Umbilical cord (tissue), 1 donor: ENCODE measurements at regions not wholly inside any gene's neighbourhood (a gene's known extent, or its start where the extent isn't known, plus 50 kb on each side); places are given as distances from the start of the nearest gene placed in this dataset.

Experiments used
- DNase-seq: peaks from one replicate; pipeline ENCODE4 v3.0.0-alpha.2; 2015; ENCODE audit warnings: low spot score

- no peak for DNase-seq
These were observed 104.7 kb downstream of the TSN start for GRCh38 chr2:121860033-121860757.

DNA sequence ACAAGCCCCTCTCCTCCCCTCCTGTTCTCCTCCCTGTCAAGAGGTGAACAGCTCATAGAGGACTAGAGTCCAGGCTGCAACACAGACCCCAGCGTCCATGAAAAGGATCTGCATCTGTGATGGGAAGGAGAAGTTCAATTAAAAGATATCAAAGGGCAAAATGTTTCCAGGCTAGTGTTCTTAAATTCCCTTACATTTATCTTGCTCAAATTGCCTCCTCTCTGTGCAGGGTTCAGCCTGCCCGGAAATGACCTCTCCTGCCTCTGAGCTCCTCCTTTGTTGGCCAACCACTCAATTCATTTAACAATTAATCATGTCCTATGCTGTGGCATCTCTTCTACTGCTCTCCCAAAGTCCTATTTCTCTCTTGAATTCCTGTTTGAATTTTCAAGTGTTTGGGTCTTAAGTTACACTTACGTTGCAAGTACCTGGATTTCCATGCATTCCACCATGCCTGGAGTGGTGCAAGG, 105.3 kb downstream of the TSN start:
- no peak for DNase-seq

GRCh38 chr2:121862286-121862685, 106.8 kb downstream of the TSN start:
- no peak for DNase-seq

DNA sequence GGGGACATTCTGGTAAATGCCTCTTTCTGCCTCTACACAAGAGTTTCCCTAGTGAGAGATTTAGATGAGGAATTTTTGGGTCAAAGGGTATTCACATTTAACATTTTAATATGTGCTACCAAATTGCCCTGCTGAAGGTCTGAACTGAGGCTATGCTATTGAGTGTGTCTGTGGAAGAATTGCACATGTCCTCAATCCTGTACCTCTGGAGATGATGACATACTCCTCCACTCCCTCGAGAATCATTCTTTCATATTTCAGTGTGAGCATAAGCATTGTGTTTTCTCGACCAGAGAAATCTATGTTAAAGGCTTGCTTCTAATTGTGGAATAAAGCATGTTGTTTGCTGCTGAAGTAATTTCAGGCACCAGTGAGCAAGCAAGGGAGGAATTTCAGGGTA, 110.5 kb downstream of the TSN start:
- no peak for DNase-seq

- no peak for DNase-seq
These were observed 111.3 kb downstream of the TSN start for GRCh38 chr2:121866789-121867188.

DNA sequence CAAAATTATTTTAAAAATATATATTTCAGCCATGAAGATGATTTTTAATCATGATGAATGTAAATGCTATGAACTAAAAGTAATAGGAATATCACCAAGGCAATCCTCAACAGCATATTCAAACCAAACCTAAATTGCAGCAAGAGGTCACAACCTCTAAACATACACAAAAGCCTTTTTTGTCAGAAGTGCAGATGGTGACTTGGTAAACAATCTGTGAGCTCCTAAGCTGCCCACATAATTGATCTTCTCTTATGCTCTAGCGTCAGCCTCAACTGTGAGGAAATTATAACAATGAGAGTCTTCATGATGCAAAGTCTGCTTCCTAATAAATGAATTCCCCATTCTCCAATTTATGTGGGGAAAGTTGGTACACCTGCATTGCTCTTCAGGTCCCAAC, 113.2 kb downstream of the TSN start:
- no peak for DNase-seq

- DNase-seq, result no peak
These were observed 113.9 kb downstream of the TSN start for GRCh38 chr2:121869363-121869762.

GRCh38 chr2:121869873-121870272, 114.4 kb downstream of the TSN start:
- DNase-seq, result no peak

DNA sequence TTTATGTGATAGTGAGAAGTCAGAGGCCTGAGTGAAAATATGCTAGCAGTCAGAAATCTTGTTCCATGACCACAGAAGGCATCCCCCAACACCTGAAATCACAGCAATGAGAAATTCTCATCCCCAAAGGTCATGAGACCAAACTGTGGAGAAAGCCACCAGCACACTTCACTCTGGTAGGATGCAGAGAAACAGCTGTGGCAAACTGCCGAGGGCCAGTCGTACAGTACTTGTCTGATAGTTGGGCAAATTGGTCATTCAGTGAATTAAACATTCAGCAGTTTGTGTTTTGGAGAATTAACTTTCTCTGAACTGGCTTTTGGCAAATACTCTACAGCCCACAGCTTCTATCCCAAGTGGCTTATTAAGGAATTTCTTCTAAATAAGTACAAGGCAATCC, 117.2 kb downstream of the TSN start:
- no peak for DNase-seq

GRCh38 chr2:121873864-121874263, 118.4 kb downstream of the TSN start:
- no peak for DNase-seq

DNA sequence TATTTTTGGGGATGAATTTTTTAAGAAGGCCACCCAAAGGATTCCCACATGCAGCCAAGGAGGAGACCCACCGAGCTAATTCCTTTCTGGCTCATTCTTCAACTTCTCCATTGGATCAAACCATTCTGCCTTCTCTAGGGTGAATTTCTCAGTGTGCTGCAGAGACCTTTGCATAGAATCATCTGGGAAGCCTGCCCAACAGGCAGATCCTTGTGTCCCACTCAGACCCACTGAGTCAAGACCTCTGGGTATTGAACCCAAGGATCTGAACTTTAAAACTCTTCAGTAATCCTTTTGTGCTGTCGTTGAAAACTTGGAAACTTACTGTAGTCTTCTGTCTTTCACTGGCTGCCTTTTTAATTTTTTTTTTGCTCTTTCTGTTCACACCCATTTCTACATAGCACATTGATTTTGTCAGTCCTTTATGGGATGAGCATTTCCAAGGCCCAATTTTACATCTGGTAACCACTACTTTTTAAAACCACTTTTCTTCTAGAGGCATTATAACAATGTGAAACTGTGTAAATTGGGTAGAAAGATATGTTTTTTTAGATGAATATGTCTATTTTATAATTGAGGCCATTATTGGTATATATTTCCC, 120.2 kb downstream of the TSN start:
- DNase-seq, result no peak

GRCh38 chr2:121877366-121877765, 121.9 kb downstream of the TSN start:
- DNase-seq, result no peak

DNA sequence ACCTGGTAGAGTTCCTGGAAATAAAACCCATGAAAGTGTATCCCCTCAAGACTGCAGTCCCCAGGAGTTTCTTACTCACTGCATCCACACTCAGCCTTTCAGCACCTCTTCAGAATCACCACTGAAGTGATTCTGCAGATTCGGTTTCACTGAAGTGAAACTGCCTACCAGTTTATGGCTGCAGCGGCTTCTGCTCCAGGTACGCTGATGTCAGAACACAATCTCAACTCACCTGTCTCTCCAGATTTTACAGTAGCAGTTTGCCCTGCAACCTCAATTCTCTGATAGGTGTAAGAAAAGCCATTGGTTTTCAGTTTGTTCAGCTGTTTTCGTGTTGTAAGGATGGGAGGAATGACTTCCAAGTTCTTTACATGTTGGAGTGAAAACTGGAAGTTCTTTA, 124.8 kb downstream of the TSN start:
- no peak for DNase-seq

GRCh38 chr2:121881038-121881437, 125.6 kb downstream of the TSN start:
- no peak for DNase-seq

DNA sequence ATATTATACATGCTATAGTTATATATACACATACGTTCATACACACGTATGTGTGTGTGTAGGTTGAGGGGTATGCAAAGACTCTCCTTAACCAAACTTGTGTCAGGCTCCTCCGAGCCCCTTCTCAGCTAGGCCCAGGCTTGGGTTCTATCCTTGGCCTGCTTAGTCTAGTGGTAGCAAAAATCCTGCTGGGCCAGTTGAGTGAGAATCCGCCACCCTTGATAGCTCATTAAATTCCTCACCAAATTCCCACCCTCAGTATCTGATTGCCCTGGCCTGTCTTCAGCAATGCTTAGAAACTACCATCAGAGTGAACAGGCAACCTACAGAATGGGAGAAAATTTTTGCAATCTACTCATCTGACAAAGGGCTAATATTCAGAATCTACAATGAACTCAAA, 126.5 kb downstream of the TSN start:
- no peak for DNase-seq

DNA sequence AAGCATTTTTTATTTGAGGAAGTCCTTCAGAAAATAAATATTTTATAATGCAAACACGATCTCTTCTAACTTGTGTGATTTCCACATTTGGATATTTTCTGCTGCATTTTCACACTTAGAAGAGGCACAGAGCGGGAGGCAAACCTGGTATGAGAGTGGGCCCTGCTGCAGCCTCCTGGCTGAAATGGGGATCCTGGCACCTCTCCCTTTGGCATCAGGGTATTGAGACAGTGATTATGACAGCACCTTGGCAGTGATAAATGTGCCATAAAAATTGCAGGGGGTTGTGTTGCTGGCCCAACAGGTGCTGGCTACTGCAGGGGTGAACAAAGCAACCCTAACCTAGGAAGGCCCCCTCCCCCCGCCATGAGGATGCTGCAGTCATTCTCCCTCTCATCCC, 128.6 kb downstream of the TSN start:
- no peak for DNase-seq

DNA sequence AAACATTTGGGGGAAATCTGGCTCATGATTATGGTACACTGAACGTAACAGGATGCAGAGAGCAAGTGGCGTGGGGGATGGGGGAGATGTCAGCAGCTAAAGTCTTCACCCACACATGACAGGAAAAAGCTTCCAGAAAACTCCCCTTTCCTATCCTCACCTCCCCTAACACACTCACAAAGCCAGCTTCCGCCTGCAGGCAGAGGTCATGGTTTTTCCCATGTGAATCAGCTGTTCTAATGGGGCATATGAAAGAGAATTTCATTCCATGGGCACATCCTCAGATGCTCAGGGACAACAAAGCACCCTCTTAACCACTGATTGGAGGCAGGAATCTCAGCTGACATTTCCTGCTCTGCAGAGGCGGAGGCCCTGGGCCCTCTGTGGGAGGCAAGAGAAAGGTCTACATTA, 129.1 kb downstream of the TSN start:
- no peak for DNase-seq

- no peak for DNase-seq
These were observed 130.6 kb downstream of the TSN start for GRCh38 chr2:121886059-121886458.

GRCh38 chr2:121887513-121888188, 132.2 kb downstream of the TSN start:
- no peak for DNase-seq

DNA sequence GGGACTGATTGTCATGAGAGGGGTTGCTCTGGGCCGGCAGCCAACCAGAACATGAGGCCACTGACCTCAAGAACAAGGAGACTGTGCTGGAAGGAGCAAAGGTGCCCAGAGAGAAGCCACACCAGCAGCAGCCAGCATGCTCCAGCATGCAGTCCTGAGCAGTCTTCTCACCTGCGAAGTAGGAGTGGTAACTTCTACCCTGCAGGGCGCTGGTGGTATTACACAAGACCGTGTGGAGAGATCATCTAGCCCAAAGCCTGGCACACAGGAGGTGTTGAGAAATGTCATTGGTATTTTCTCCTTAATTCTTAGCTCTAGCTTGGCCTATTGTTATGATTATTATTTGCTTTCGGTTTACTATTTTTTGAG, 132.7 kb downstream of the TSN start:
- DNase-seq, result no peak

- DNase-seq, result no peak
These were observed 134.6 kb downstream of the TSN start for GRCh38 chr2:121890041-121890440.

GRCh38 chr2:121895723-121896571, 140.5 kb downstream of the TSN start:
- no peak for DNase-seq
